HFF-Myc (cell line): ENCODE measurements at regions not wholly inside any gene's neighbourhood (a gene's known extent, or its start where the extent isn't known, plus 50 kb on each side); places are given as distances from the start of the nearest gene placed in this dataset.

Experiments
- DNase-seq: peaks from one replicate; pipeline ENCODE4 v3.0.0-alpha.2; 2011; ENCODE audit warnings: low read depth; ENCODE audit errors: extremely low read depth
- H3K4me3 ChIP-seq: replicated peaks from 2 replicates; pipeline ENCODE4 v1.5.1; 2011; ENCODE audit warnings: low read depth, mild to moderate bottlenecking, control low read depth, low read length
- TF ChIP-seq, protein P1 (sequence below): IDR thresholded peaks from 2 replicates; pipeline ENCODE4 v1.5.1; 2012; ENCODE audit warnings: mild to moderate bottlenecking, low read depth, low read length, control low read depth; ENCODE audit errors: missing control alignments

DNA sequence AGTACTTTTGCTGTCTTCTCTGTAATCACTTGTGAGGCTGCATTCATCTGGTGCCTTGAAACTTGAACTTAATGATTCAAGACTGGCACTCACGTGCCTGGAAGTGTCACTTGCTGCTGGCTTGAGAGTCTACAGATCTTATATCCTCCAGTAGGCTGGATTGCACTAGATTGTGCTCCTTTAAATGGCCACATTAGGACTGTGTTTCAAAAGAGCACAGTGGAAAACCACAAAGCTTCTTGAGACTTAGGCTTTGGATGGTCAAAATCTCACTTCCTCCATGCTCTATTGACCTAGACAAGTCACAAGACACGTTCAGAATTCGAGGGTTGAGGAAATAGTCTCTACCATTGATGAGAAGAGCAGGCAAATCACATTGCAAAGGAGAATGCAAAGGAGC is 1278.8 kb upstream of the MIR17HG start:
- no peak for DNase-seq
- TF ChIP-seq, protein P1, sequence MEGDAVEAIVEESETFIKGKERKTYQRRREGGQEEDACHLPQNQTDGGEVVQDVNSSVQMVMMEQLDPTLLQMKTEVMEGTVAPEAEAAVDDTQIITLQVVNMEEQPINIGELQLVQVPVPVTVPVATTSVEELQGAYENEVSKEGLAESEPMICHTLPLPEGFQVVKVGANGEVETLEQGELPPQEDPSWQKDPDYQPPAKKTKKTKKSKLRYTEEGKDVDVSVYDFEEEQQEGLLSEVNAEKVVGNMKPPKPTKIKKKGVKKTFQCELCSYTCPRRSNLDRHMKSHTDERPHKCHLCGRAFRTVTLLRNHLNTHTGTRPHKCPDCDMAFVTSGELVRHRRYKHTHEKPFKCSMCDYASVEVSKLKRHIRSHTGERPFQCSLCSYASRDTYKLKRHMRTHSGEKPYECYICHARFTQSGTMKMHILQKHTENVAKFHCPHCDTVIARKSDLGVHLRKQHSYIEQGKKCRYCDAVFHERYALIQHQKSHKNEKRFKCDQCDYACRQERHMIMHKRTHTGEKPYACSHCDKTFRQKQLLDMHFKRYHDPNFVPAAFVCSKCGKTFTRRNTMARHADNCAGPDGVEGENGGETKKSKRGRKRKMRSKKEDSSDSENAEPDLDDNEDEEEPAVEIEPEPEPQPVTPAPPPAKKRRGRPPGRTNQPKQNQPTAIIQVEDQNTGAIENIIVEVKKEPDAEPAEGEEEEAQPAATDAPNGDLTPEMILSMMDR, result no peak
- H3K4me3 ChIP-seq, result no peak overlapping the region

DNA sequence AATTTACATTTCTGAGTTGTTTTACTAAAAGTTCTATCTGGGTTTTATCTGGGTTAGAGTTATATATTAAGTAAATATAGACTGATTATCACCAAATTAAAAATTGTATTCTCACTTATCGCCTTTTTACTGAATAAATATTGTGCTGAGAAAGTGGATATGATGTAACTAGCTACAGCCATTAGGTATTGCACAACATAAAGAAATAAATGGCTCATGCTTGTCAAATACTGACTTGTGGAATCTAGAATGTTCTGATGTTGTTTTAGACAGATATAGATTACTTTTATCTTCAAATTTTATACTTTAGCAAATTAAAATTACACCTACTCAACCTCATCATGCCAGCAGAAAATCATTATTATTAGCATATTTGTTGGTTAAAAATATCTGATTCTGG is 1277.1 kb upstream of the MIR17HG start:
- no peak for DNase-seq
- TF ChIP-seq, protein P1, result no peak
- H3K4me3 ChIP-seq, result no peak overlapping the region

GRCh38 chr13:90070837-90071525 is 1276.5 kb upstream of the MIR17HG start:
- TF ChIP-seq, protein P1, result no peak
- no peak overlapping the region for H3K4me3 ChIP-seq
- no peak for DNase-seq

DNA sequence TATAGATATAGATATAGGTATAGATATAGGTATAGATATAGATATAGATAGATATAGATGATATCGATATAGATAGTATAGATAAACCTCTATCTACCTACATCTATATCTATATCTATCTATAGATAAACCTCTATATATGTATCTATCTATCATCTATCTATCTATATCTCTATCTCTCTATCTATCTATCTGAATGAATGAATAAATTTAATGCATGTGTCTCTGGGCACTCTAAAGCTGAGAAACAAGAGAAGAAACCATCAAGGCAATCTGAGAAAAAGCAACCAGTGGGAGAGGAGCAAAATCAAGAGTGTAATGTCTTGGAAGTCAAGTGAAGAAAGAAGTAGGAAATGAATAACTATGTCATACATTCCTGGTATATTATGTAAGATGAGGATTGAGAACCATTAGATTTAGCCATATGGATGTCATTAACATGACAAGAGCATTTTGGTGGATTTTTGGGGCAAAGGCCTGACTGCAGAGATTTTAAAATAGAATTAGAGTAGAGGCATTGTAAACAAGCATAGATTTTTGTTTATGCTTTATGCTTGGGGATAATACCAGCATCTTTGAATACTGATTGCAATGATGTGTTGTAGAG is 1262.7 kb upstream of the MIR17HG start:
- H3K4me3 ChIP-seq, result no peak overlapping the region
- no peak for DNase-seq
- TF ChIP-seq, protein P1, result no peak

DNA sequence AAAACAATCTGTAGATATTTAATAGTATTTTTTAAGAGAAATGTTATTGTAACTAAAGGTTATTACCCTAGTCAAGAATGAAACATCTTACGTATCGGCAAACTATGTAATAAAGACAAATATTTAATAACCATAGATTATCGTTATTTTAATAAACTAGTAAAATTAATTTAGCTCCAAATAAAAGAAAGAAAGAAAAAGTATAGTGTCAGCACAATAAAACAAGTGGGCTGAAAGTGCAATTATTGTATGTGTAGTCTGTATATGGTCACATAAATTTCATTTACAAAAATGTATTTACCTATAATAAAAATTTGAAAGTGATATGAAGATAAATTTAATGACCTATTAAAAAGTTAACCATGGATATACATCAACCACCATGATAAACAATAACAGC is 1258.4 kb upstream of the MIR17HG start:
- DNase-seq, result no peak
- H3K4me3 ChIP-seq, result no peak overlapping the region
- TF ChIP-seq, protein P1, result no peak

GRCh38 chr13:90091611-90092010 is 1255.9 kb upstream of the MIR17HG start:
- TF ChIP-seq, protein P1, result no peak
- no peak overlapping the region for H3K4me3 ChIP-seq
- no peak for DNase-seq
